NT2/D1 (cell line): ENCODE measurements at regions not wholly inside any gene's neighbourhood (a gene's known extent, or its start where the extent isn't known, plus 50 kb on each side); places are given as distances from the start of the nearest gene placed in this dataset.

Experiments
- YY1 ChIP-seq: IDR thresholded peaks from 2 replicates; pipeline ENCODE4 v1.6.1; 2011; ENCODE audit not compliant: insufficient read length, insufficient read depth
- ZNF274 ChIP-seq: IDR thresholded peaks from 2 replicates; pipeline ENCODE4 v1.6.1; 2011; ENCODE audit warnings: mild to moderate bottlenecking, low read depth, low read length

GRCh38 chr6:14641423-14642135 lies 524.0 kb downstream of the CD83 start:
- TF ChIP-seq ZNF274 (no peak), YY1 (no peak)
